Liver (tissue), 3 donors: ENCODE measurements at regions not wholly inside any gene's neighbourhood (a gene's known extent, or its start where the extent isn't known, plus 50 kb on each side); places are given as distances from the start of the nearest gene placed in this dataset.

Source experiments
- EGR1 ChIP-seq, 2 donors: IDR thresholded peaks; 2 replicates each; pipeline ENCODE4 v1.6.1; 2016 to 2018; ENCODE audit warnings: antibody characterized with exemption in 2 of 2, low read depth in 2 of 2
- GABPA ChIP-seq, 2 donors: IDR thresholded peaks in 1 of 2; conservative IDR thresholded peaks in 1 of 2; 2 replicates each; pipeline ENCODE4 v1.6.1; 2016; ENCODE audit warnings: antibody characterized with exemption in 2 of 2, mild to moderate bottlenecking in 1 of 2, moderate library complexity in 1 of 2
- HNF4G ChIP-seq: IDR thresholded peaks from 2 replicates; pipeline ENCODE4 v1.6.1; 2016; ENCODE audit warnings: antibody characterized with exemption
- JUND ChIP-seq, 2 donors: IDR thresholded peaks; 2 replicates each; pipeline ENCODE4 v1.6.1; 2016; ENCODE audit warnings: antibody characterized with exemption in 2 of 2
- RAD21 ChIP-seq, 2 donors: IDR thresholded peaks; 2 replicates each; pipeline ENCODE4 v1.6.1; 2016; ENCODE audit warnings: antibody characterized with exemption in 2 of 2, mild to moderate bottlenecking in 2 of 2
- RXRA ChIP-seq, 2 donors: IDR thresholded peaks; 2 replicates each; pipeline ENCODE4 v1.6.1; 2017 to 2018; ENCODE audit warnings: antibody characterized with exemption in 2 of 2, mild to moderate bottlenecking in 1 of 2
- TAF1 ChIP-seq: conservative IDR thresholded peaks from 2 replicates; pipeline ENCODE4 v1.6.1; 2016; ENCODE audit warnings: antibody characterized with exemption, mild to moderate bottlenecking
- YY1 ChIP-seq: IDR thresholded peaks from 2 replicates; pipeline ENCODE4 v1.6.1; 2016; ENCODE audit warnings: antibody characterized with exemption, mild to moderate bottlenecking
- TF ChIP-seq, protein P1 (sequence below): fragments of 150-350 bp; IDR thresholded peaks from 2 replicates; pipeline ENCODE4 v1.5.1; 2017; ENCODE audit warnings: improper control_type of control experiment, low read depth, low read length; ENCODE audit not compliant: missing input control
- TF ChIP-seq, protein P2 (sequence below): IDR thresholded peaks from 2 replicates; pipeline ENCODE4 v1.6.1; 2016; ENCODE audit warnings: antibody characterized with exemption, mild to moderate bottlenecking
- TF ChIP-seq, protein P3 (sequence below): IDR thresholded peaks from 2 replicates; pipeline ENCODE4 v1.6.1; 2016; ENCODE audit warnings: antibody characterized with exemption
- TF ChIP-seq, protein P4 (sequence below): IDR thresholded peaks from 2 replicates; pipeline ENCODE4 v1.6.1; 2016; ENCODE audit warnings: antibody characterized with exemption
- TF ChIP-seq, protein P5 (sequence below): IDR thresholded peaks from 2 replicates; pipeline ENCODE4 v1.6.1; 2016; ENCODE audit warnings: antibody characterized with exemption
- donor health status: healthy.
- donor health status: healthy.

DNA sequence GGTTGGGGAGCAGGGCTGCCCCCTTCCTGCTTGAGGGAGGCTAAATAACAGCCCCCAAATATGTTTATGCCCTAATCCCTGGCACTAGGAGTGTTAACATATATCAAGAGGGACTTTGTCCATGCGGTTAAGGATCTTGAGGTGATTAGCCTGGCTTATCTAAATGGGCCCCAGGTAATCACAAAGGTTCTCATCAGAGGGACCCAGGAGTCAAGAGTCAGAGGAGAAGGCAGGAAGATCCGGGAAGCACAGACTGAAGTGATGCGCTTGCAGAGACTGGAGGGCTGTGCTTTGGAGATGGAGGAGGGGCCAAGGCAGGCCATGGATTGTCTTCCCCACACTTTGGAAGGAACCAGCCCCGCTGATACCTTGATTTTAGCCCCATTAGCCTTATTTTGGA lies 86.4 kb downstream of the IER5 start:
- TF ChIP-seq GABPA (IDR thresholded peaks at IDR 0.05 in 1 of 2, conservative IDR thresholded peaks at IDR 0.05 in 1 of 2) (no peak), RXRA (IDR thresholded peaks at IDR 0.05) (no peak), RAD21 (IDR thresholded peaks at IDR 0.05) (no peak), JUND (IDR thresholded peaks at IDR 0.05) (no peak), EGR1 (IDR thresholded peaks at IDR 0.05; ENCODE audit: low read depth in 2 of 2) (no peak), TAF1 (no peak), YY1 (no peak), HNF4G (no peak)
- TF ChIP-seq, protein P1, sequence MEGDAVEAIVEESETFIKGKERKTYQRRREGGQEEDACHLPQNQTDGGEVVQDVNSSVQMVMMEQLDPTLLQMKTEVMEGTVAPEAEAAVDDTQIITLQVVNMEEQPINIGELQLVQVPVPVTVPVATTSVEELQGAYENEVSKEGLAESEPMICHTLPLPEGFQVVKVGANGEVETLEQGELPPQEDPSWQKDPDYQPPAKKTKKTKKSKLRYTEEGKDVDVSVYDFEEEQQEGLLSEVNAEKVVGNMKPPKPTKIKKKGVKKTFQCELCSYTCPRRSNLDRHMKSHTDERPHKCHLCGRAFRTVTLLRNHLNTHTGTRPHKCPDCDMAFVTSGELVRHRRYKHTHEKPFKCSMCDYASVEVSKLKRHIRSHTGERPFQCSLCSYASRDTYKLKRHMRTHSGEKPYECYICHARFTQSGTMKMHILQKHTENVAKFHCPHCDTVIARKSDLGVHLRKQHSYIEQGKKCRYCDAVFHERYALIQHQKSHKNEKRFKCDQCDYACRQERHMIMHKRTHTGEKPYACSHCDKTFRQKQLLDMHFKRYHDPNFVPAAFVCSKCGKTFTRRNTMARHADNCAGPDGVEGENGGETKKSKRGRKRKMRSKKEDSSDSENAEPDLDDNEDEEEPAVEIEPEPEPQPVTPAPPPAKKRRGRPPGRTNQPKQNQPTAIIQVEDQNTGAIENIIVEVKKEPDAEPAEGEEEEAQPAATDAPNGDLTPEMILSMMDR, result no peak
- TF ChIP-seq, protein P2, sequence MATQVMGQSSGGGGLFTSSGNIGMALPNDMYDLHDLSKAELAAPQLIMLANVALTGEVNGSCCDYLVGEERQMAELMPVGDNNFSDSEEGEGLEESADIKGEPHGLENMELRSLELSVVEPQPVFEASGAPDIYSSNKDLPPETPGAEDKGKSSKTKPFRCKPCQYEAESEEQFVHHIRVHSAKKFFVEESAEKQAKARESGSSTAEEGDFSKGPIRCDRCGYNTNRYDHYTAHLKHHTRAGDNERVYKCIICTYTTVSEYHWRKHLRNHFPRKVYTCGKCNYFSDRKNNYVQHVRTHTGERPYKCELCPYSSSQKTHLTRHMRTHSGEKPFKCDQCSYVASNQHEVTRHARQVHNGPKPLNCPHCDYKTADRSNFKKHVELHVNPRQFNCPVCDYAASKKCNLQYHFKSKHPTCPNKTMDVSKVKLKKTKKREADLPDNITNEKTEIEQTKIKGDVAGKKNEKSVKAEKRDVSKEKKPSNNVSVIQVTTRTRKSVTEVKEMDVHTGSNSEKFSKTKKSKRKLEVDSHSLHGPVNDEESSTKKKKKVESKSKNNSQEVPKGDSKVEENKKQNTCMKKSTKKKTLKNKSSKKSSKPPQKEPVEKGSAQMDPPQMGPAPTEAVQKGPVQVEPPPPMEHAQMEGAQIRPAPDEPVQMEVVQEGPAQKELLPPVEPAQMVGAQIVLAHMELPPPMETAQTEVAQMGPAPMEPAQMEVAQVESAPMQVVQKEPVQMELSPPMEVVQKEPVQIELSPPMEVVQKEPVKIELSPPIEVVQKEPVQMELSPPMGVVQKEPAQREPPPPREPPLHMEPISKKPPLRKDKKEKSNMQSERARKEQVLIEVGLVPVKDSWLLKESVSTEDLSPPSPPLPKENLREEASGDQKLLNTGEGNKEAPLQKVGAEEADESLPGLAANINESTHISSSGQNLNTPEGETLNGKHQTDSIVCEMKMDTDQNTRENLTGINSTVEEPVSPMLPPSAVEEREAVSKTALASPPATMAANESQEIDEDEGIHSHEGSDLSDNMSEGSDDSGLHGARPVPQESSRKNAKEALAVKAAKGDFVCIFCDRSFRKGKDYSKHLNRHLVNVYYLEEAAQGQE, result no peak
- TF ChIP-seq, protein P3, sequence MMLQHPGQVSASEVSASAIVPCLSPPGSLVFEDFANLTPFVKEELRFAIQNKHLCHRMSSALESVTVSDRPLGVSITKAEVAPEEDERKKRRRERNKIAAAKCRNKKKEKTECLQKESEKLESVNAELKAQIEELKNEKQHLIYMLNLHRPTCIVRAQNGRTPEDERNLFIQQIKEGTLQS, result no peak
- TF ChIP-seq, protein P4, sequence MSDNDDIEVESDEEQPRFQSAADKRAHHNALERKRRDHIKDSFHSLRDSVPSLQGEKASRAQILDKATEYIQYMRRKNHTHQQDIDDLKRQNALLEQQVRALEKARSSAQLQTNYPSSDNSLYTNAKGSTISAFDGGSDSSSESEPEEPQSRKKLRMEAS, result no peak
- TF ChIP-seq, protein P5, sequence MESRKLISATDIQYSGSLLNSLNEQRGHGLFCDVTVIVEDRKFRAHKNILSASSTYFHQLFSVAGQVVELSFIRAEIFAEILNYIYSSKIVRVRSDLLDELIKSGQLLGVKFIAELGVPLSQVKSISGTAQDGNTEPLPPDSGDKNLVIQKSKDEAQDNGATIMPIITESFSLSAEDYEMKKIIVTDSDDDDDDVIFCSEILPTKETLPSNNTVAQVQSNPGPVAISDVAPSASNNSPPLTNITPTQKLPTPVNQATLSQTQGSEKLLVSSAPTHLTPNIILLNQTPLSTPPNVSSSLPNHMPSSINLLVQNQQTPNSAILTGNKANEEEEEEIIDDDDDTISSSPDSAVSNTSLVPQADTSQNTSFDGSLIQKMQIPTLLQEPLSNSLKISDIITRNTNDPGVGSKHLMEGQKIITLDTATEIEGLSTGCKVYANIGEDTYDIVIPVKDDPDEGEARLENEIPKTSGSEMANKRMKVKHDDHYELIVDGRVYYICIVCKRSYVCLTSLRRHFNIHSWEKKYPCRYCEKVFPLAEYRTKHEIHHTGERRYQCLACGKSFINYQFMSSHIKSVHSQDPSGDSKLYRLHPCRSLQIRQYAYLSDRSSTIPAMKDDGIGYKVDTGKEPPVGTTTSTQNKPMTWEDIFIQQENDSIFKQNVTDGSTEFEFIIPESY, result no peak
